Breast epithelium (tissue), 4 donors: ENCODE measurements at regions not wholly inside any gene's neighbourhood (a gene's known extent, or its start where the extent isn't known, plus 50 kb on each side); places are given as distances from the start of the nearest gene placed in this dataset.

Experiments used
- DNase-seq, 2 donors: peaks; one replicate each; pipeline ENCODE4 v3.0.0-alpha.2; 2019; ENCODE audit warnings: low spot score in 2 of 2
- H3K27ac ChIP-seq, 2 donors: fragments of 200-600 bp; sonication (generic) in 1 of 2; one replicate each; pipeline ENCODE4 v1.5.1; 2016 to 2019; ENCODE audit warnings: mild to moderate bottlenecking in 1 of 2
- H3K27me3 ChIP-seq, 2 donors: fragments of 200-600 bp; sonication (generic) in 1 of 2; one replicate each; pipeline versions ENCODE4 v1.5.1 to v1.6.0; 2017 to 2019; ENCODE audit warnings: control low read depth in 1 of 2, mild to moderate bottlenecking in 1 of 2
- H3K36me3 ChIP-seq: fragments of 200-600 bp; one replicate; pipeline ENCODE4 v1.5.1; 2019
- H3K4me1 ChIP-seq, 2 donors: fragments of 200-600 bp; sonication (generic); one replicate each; pipeline ENCODE4 v1.5.1; 2016 to 2019; ENCODE audit warnings: control low read depth in 1 of 2
- H3K4me3 ChIP-seq, 3 donors: fragments of 200-600 bp; sonication (generic); 1 replicate in 2 of 3; 2 replicates in 1 of 3; pipeline ENCODE4 v1.5.1; 2016 to 2019; ENCODE audit warnings: mild to moderate bottlenecking in 3 of 3, moderate library complexity in 2 of 3
- H3K9me3 ChIP-seq, 2 donors: fragments of 200-600 bp; sonication (generic) in 1 of 2; one replicate each; pipeline ENCODE4 v1.5.1; 2016 to 2019; ENCODE audit warnings: control low read depth in 1 of 2
- POLR2A ChIP-seq: fragments of 450-650 bp; IDR thresholded peaks from one replicate; pipeline ENCODE4 v1.6.1; 2016; ENCODE audit warnings: antibody characterized with exemption, mild to moderate bottlenecking, moderate library complexity
- POLR2AphosphoS5 ChIP-seq, 3 donors: sonication (generic); formaldehyde crosslinking; IDR thresholded peaks; one replicate each; pipeline ENCODE4 v1.6.1; 2017; ENCODE audit warnings: antibody characterized with exemption in 3 of 3
- intact Hi-C: fragments of 100-400 bp; cut with DNase I; formaldehyde crosslinking; loops from one replicate; pipeline ENCODE4 v1.15.1; 2023; ENCODE audit warnings: low total_unique reads
- TF ChIP-seq, protein P1 (sequence below), 3 donors: fragments of 450-650 bp; IDR thresholded peaks; one replicate each; pipeline ENCODE4 v1.5.1; 2016 to 2017; ENCODE audit warnings: antibody characterized with exemption in 3 of 3, mild to moderate bottlenecking in 3 of 3, moderate library complexity in 3 of 3

DNA sequence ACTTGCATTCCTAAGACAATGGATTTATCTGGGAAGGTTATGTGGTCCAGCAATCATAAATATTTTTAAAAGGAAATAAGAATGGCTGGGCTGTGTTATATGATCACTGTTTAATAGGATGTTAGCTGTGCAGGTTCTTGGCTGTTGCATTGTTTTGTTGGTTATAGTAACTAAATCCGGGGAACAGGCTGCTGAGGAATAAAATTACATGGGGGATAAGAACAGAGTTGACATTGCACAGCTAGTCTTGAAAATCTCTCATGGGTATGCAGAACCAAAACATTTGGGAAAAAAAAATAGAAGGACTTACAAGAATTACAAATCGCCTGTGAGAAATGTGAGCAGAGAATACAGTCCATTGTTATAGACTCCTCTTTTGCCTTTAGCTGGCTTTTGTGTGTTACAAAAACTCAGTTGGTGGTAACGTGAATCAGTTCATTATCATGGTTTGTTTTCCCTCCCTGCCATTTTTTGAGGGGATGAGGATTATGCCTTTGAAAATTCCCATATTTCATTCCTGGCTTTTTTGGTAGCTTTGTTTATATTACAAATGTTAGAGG, 375.3 kb upstream of the DAB2 start:
- Histone ChIP-seq H3K9me3 (no peaks in the 10 kb centered on the region), H3K4me1 (no peaks in the 10 kb centered on the region), H3K36me3 (no peaks in the 10 kb centered on the region), H3K27me3 (no peaks in the 10 kb centered on the region), H3K27ac (no peak overlapping the region), H3K4me3 (no peak overlapping the region)
- DNase-seq = no peak
- intact Hi-C loops = no loop called here
- TF ChIP-seq POLR2AphosphoS5 (IDR thresholded peaks at IDR 0.05) = no peak
- no peak for TF ChIP-seq POLR2A
- TF ChIP-seq, protein P1, sequence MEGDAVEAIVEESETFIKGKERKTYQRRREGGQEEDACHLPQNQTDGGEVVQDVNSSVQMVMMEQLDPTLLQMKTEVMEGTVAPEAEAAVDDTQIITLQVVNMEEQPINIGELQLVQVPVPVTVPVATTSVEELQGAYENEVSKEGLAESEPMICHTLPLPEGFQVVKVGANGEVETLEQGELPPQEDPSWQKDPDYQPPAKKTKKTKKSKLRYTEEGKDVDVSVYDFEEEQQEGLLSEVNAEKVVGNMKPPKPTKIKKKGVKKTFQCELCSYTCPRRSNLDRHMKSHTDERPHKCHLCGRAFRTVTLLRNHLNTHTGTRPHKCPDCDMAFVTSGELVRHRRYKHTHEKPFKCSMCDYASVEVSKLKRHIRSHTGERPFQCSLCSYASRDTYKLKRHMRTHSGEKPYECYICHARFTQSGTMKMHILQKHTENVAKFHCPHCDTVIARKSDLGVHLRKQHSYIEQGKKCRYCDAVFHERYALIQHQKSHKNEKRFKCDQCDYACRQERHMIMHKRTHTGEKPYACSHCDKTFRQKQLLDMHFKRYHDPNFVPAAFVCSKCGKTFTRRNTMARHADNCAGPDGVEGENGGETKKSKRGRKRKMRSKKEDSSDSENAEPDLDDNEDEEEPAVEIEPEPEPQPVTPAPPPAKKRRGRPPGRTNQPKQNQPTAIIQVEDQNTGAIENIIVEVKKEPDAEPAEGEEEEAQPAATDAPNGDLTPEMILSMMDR (IDR thresholded peaks at IDR 0.05) = no peak

DNA sequence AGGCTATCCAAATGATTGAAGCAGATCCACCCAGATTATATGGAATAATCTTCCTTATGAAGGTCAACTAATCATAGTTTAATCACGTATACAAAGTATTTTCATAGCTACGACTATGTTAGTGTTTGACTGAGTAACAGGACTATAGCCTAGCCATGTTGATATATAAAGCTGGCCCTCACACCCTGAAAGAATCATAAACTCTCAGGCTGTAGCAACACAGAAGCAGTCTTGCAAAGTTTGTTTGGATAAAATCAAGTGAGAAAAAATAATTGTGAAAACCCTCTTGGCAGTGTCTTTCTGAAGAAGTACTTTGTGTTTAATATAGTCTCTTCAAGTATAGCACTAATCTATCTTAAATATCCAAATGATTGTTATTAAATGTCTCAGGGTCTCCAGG, 374.5 kb upstream of the DAB2 start:
- TF ChIP-seq, protein P1 (IDR thresholded peaks at IDR 0.05) = no peak
- TF ChIP-seq POLR2AphosphoS5 (IDR thresholded peaks at IDR 0.05) (no peak), POLR2A (no peak)
- Histone ChIP-seq H3K9me3 (no peaks in the 10 kb centered on the region), H3K4me1 (no peaks in the 10 kb centered on the region), H3K36me3 (no peaks in the 10 kb centered on the region), H3K27ac (no peak overlapping the region), H3K27me3 (no peaks in the 10 kb centered on the region), H3K4me3 (no peak overlapping the region)
- intact Hi-C loops = no loop called here
- no peak for DNase-seq

DNA sequence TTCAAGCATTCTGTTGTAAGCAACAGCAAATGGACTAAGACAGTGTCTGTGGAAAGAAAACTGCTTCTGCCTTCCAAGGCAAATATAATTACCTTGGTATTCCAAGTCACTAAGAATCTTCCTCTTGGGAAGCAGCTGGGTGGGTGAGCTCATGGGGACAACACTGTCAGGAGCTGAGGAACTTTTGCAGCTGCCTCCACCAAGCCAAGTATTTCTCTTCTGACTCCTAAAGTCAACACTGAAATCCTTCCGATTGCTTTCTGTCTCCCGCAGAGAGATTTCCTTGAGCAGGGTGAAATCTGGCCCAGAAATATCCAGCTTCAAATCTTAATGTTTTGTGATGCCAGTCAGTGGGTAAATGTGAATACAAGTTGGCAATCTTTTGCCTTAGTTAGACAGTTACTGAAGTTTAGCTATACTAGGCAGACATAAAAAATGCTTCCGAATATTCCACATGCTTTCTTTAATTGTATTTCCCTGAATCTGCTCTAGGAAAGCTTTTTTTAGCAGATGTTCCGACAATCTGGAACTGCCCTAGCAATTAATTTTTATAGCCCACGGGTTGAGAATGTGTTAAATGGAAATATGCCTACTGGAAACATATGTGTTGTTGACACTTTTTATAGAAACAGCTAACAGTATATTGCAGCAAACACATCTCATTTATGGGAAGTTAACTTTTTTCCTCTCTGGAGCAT, 369.9 kb upstream of the DAB2 start:
- H3K9me3 ChIP-seq = no peaks in the 10 kb centered on the region
- intact Hi-C loops = no loop called here
- TF ChIP-seq POLR2AphosphoS5 (IDR thresholded peaks at IDR 0.05) (no peak), POLR2A (no peak)
- TF ChIP-seq, protein P1 (IDR thresholded peaks at IDR 0.05) = no peak

DNA sequence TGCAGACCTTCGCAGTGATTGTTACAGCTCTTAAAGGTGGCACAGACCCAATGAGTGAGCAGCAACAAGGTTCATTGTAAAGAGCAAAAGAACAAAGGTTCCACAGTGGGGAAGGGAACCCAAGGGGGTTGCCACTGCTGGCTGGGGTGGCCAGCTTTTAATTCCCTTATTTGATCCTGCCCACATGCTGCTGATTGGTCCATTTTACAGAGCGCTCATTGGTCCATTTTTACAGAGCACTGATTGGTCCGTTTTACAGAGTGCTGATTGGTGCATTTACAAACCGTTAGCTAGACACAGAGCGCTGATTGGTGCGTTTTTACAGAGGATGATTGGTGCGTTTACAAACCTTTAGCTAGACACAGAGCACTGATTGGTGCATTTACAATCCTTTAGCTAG, 360.6 kb upstream of the DAB2 start:
- DNase-seq = no peak
- H3K4me1 ChIP-seq = no peaks in the 10 kb centered on the region
- TF ChIP-seq POLR2AphosphoS5 (IDR thresholded peaks at IDR 0.05) (no peak), POLR2A (no peak)
- TF ChIP-seq, protein P1 (IDR thresholded peaks at IDR 0.05) = no peak
- no peaks in the 10 kb centered on the region for H3K36me3 ChIP-seq
- H3K27me3 ChIP-seq = no peaks in the 10 kb centered on the region
- no peak overlapping the region for H3K27ac ChIP-seq
- no peak overlapping the region for H3K4me3 ChIP-seq
- no peaks in the 10 kb centered on the region for H3K9me3 ChIP-seq
- intact Hi-C loops = no loop called here

More for the DNA sequence above, 369.9 kb upstream of the DAB2 start:
- Histone ChIP-seq H3K36me3 (no peaks in the 10 kb centered on the region), H3K4me1 (no peaks in the 10 kb centered on the region), H3K27me3 (no peaks in the 10 kb centered on the region), H3K27ac (no peak overlapping the region), H3K4me3 (no peak overlapping the region)
- DNase-seq = no peak

DNA sequence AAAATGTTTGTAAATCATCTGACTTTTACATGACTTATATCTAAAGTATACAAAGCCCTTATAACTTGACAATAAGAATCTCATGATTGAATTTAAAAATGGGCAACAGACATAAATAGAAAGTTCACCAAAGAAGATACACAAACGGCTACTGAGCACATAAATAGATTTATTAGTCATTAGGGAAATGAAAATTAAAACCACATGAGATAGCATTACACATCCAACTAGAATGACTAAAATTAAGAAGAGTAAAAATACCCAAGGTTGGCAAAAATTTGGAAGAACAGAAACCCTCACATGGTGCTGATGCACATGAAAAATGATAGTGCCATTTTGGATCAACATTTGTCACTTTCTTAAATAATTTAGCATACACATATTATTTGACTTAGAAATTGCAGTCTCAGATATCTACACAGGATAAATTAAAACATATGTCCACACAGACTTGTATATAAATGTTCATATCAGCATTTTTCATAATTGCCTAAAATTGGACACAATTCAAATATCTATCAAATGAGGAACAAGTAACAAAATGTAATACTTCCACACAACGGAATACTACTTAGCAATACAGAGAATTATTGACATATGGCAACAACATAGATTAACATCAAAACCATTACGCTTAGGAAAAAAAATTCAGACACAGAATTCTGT, 359.1 kb upstream of the DAB2 start:
- DNase-seq = no peak
- Histone ChIP-seq H3K27ac (no peak overlapping the region), H3K36me3 (no peaks in the 10 kb centered on the region), H3K4me3 (no peak overlapping the region), H3K27me3 (no peaks in the 10 kb centered on the region), H3K4me1 (no peaks in the 10 kb centered on the region), H3K9me3 (no peaks in the 10 kb centered on the region)
- intact Hi-C loops = loop anchor here (5.0 kb wide), 1 partner anchor 828 kb away; no protein-coding TSS in a partner anchor
- TF ChIP-seq POLR2AphosphoS5 (IDR thresholded peaks at IDR 0.05) (no peak), POLR2A (no peak)
